GM23338 (cell line): ENCODE measurements at regions not wholly inside any gene's neighbourhood (a gene's known extent, or its start where the extent isn't known, plus 50 kb on each side); places are given as distances from the start of the nearest gene placed in this dataset.

ENCODE experiments used
- CREB1 ChIP-seq: fragments of 250-450 bp; sonication (Bioruptor Pico); IDR thresholded peaks from 2 replicates; pipeline ENCODE4 v1.5.0; 2020; ENCODE audit warnings: low read depth, mild to moderate bottlenecking, moderate library complexity
- CTCF ChIP-seq, 2 experiments: fragments of 200-600 bp in 1 of 2; sonication (generic) in 1 of 2; conservative IDR thresholded peaks; 2 replicates each; pipeline versions ENCODE4 v1.5.1 to v1.6.1; 2016 to 2017; ENCODE audit warnings: antibody characterized with exemption in 2 of 2, low read depth in 2 of 2, mild to moderate bottlenecking in 2 of 2, moderate library complexity in 1 of 2
- EZH2phosphoT487 ChIP-seq: fragments of 200-600 bp; sonication (generic); IDR thresholded peaks from one replicate; pipeline ENCODE4 v1.8.1; 2018; ENCODE audit warnings: antibody characterized with exemption; ENCODE audit not compliant: unreplicated experiment
- JUNB ChIP-seq: IDR thresholded peaks from one replicate; pipeline ENCODE4 v1.6.1; 2016; ENCODE audit warnings: antibody characterized with exemption; ENCODE audit not compliant: unreplicated experiment
- NANOG ChIP-seq: IDR thresholded peaks from 2 replicates; pipeline ENCODE4 v1.6.1; 2016; ENCODE audit warnings: antibody characterized with exemption, borderline replicate concordance
- POLR2AphosphoS5 ChIP-seq: IDR thresholded peaks from 2 replicates; pipeline ENCODE4 v1.6.1; 2016; ENCODE audit warnings: antibody characterized with exemption, low read depth
- REST ChIP-seq: IDR thresholded peaks from one replicate; pipeline ENCODE4 v1.6.1; 2018; ENCODE audit warnings: antibody characterized with exemption; ENCODE audit not compliant: unreplicated experiment
- ZNF462 ChIP-seq: fragments of 250-450 bp; sonication (Bioruptor Pico); IDR thresholded peaks from 2 replicates; pipeline ENCODE4 v1.5.0; 2020; ENCODE audit warnings: mild to moderate bottlenecking, moderate library complexity

- TF ChIP-seq ZNF462 (CRISPR knock-in tag) (no peak), POLR2AphosphoS5 (no peak), EZH2phosphoT487 (no peak), REST (no peak), CREB1 (CRISPR knock-in tag) (no peak), JUNB (no peak), CTCF (conservative IDR thresholded peaks at IDR 0.05; ENCODE audit: low read depth in 2 of 2) (no peak), NANOG (no peak)
Measured at GRCh38 chr5:171701100-171701541, 84.5 kb upstream of the SMIM23 start (continued).
